ENCODE measurements at regions not wholly inside any gene's neighbourhood (a gene's known extent, or its start where the extent isn't known, plus 50 kb on each side); places are given as distances from the start of the nearest gene placed in this dataset.

DNA sequence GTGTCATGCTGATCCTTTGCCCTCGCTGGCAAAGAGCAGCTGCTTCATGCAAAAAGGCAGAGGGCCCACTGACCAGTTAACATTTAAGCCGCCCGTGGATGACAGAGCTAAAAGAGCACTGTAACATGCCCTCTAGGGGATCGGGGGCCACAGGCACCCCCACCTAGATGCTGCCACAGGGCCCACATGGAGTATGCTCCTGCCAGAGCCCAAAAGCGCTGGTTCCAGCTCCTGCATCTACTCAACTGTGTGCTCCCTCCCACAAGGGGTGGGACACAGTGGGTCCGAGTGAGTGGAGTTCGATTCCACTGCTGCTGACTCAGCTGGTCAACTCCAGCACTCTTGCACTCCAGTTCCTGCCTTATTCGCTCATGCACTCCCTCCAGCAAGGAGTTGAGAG lies 199.8 kb upstream of the CNTNAP2 start:
- Histone ChIP-seq H3K36me3 (replicated peaks in 1 of 2) (no peaks in the 10 kb centered on the region), H3K9me3 (replicated peaks in 1 of 3) (peaks cover 0 to 6% (median 3%) of the 10 kb centered on the region in 3 donors), H3K4me1 (replicated peaks in 1 of 2) (no peaks in the 10 kb centered on the region), H3K27me3 (no peaks in the 10 kb centered on the region), H3K4me3 (no peak overlapping the region), H3K27ac (no peak overlapping the region)
- intact Hi-C loops (cut with DNase I), result no loop called here
- TF ChIP-seq POLR2A (IDR thresholded peaks at IDR 0.05), result no peak
- TF ChIP-seq, protein P1, sequence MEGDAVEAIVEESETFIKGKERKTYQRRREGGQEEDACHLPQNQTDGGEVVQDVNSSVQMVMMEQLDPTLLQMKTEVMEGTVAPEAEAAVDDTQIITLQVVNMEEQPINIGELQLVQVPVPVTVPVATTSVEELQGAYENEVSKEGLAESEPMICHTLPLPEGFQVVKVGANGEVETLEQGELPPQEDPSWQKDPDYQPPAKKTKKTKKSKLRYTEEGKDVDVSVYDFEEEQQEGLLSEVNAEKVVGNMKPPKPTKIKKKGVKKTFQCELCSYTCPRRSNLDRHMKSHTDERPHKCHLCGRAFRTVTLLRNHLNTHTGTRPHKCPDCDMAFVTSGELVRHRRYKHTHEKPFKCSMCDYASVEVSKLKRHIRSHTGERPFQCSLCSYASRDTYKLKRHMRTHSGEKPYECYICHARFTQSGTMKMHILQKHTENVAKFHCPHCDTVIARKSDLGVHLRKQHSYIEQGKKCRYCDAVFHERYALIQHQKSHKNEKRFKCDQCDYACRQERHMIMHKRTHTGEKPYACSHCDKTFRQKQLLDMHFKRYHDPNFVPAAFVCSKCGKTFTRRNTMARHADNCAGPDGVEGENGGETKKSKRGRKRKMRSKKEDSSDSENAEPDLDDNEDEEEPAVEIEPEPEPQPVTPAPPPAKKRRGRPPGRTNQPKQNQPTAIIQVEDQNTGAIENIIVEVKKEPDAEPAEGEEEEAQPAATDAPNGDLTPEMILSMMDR (IDR thresholded peaks at IDR 0.05), result no peak
- WGBS, 4 donors, result 75 to 85% (median 80%) methylated on average over 6 to 8 of the region's 8 CpGs
- no peak for DNase-seq

- Histone ChIP-seq H3K4me3 (no peak overlapping the region), H3K4me1 (replicated peaks in 1 of 2) (no peaks in the 10 kb centered on the region), H3K27me3 (no peaks in the 10 kb centered on the region), H3K27ac (no peak overlapping the region), H3K9me3 (replicated peaks in 1 of 3) (peaks cover 0 to 6% (median 3%) of the 10 kb centered on the region in 3 donors), H3K36me3 (replicated peaks in 1 of 2) (no peaks in the 10 kb centered on the region)
- intact Hi-C loops (cut with DNase I), result no loop called here
- DNase-seq, result no peak
- TF ChIP-seq POLR2A (IDR thresholded peaks at IDR 0.05), result no peak
- TF ChIP-seq, protein P1 (IDR thresholded peaks at IDR 0.05), result no peak
- 62 to 84% (median 72%) methylated on average over 2 of the region's 2 CpGs for WGBS, 4 donors
These were observed 200.9 kb upstream of the CNTNAP2 start for GRCh38 chr7:145915679-145916078.

- no peaks in the 10 kb centered on the region for H3K36me3 ChIP-seq (replicated peaks in 1 of 2)
- no peak overlapping the region for H3K4me3 ChIP-seq
- 30 to 43% (median 35%) methylated on average over 3 of the region's 3 CpGs for WGBS, 4 donors
- intact Hi-C loops (cut with DNase I), result no loop called here
- no peak for TF ChIP-seq POLR2A (IDR thresholded peaks at IDR 0.05)
- TF ChIP-seq, protein P1 (IDR thresholded peaks at IDR 0.05), result no peak
- no peaks in the 10 kb centered on the region for H3K27me3 ChIP-seq
- H3K4me1 ChIP-seq (replicated peaks in 1 of 2), result no peaks in the 10 kb centered on the region
- no peak overlapping the region for H3K27ac ChIP-seq
- no peak for DNase-seq
- no peaks in the 10 kb centered on the region for H3K9me3 ChIP-seq (replicated peaks in 1 of 3)
These were observed 206.5 kb upstream of the CNTNAP2 start for GRCh38 chr7:145909991-145910513.

DNA sequence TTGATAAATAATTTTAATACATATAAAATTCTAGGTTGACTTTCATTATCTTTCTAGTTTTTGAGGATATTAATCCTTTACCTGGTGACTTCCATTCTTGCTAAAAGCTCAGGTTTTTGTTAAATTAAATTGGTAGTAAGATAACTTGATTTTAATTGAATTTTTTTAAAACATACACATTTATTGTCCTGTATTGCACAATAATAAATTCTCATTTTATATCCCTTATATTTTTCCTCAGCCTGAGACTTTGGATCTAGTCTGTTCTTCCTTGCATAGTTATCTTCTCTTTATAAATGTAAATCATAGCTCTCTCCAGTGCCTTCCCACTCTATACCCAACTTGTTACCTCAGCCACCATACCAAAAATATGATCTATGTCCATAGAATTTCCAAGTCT lies 212.9 kb upstream of the CNTNAP2 start:
- no peak for DNase-seq
- Histone ChIP-seq H3K27ac (no peak overlapping the region), H3K36me3 (replicated peaks in 1 of 2) (no peaks in the 10 kb centered on the region), H3K4me3 (no peak overlapping the region), H3K4me1 (replicated peaks in 1 of 2) (no peaks in the 10 kb centered on the region), H3K9me3 (replicated peaks in 1 of 3) (no peaks in the 10 kb centered on the region), H3K27me3 (no peaks in the 10 kb centered on the region)
- intact Hi-C loops (cut with DNase I), result no loop called here
- TF ChIP-seq POLR2A (IDR thresholded peaks at IDR 0.05), result no peak
- TF ChIP-seq, protein P1 (IDR thresholded peaks at IDR 0.05), result no peak
